ENCODE measurements at regions not wholly inside any gene's neighbourhood (a gene's known extent, or its start where the extent isn't known, plus 50 kb on each side); places are given as distances from the start of the nearest gene placed in this dataset.

- TF ChIP-seq CTCF (IDR thresholded peaks at IDR 0.05) (no peak), POLR2A (IDR thresholded peaks at IDR 0.05) (no peak)
- ATAC-seq (no peak), DNase-seq (no peak)
- Histone ChIP-seq H3K4me3 (no peak overlapping the region), H3K4me1 (no peaks in the 10 kb centered on the region), H3K36me3 (no peaks in the 10 kb centered on the region), H3K27me3 (no peaks in the 10 kb centered on the region), H3K27ac (no peak overlapping the region), H3K9me3 (no peaks in the 10 kb centered on the region)
- 67% methylated on average over 7 of the region's 9 CpGs for WGBS (ENCODE audit: insufficient coverage, low coverage, low lambda C conversion rate, missing lambda C conversion rate)
- intact Hi-C loops (cut with DNase I), result no loop called here
Measured at GRCh38 chr2:579351-579886, 97.8 kb downstream of the TMEM18 start.

GRCh38 chr2:576292-576691, 100.9 kb downstream of the TMEM18 start:
- no peaks in the 10 kb centered on the region for H3K9me3 ChIP-seq
- no peaks in the 10 kb centered on the region for H3K4me1 ChIP-seq
- no peak for TF ChIP-seq CTCF (IDR thresholded peaks at IDR 0.05)
- no peak for TF ChIP-seq POLR2A (IDR thresholded peaks at IDR 0.05)
- intact Hi-C loops (cut with DNase I), result no loop called here
- H3K27ac ChIP-seq, result no peak overlapping the region
- H3K27me3 ChIP-seq, result no peaks in the 10 kb centered on the region
- DNase-seq (no peak), ATAC-seq (no peak)
- H3K36me3 ChIP-seq, result no peaks in the 10 kb centered on the region
- no peak overlapping the region for H3K4me3 ChIP-seq

DNA sequence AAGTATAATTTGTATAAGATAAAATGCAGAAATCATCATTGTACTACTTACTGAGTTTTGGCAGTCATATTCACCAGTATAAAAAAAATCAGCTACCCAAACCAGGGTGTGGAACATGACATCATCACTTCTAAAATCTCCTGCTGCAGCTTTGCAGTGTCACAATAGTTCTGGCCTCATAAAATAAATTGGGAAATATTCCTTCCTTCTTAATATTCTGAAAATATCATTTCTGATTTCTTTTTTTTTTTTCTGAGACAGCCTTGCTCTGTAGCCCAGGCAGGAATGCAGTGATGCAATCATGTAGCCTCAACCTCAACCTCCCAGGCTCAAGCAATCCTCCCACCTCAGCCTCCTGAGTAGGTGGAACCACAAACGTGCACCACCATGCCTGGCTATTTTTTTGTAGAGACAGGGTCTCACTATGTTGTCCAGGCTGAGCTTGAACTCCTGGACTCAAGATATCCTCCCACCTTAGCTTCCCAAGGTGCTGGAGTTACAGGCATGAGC, 101.4 kb downstream of the TMEM18 start:
- Histone ChIP-seq H3K4me1 (no peaks in the 10 kb centered on the region), H3K27me3 (no peaks in the 10 kb centered on the region), H3K4me3 (no peak overlapping the region), H3K36me3 (no peaks in the 10 kb centered on the region), H3K27ac (no peak overlapping the region), H3K9me3 (no peaks in the 10 kb centered on the region)
- WGBS (ENCODE audit: insufficient coverage, low coverage, low lambda C conversion rate, missing lambda C conversion rate), result 36% methylated on average over 1 of the region's 1 CpG
- intact Hi-C loops (cut with DNase I), result no loop called here
- ATAC-seq (no peak), DNase-seq (peak in 1 of 3 donors; percentile 6)
- no peak for TF ChIP-seq CTCF (IDR thresholded peaks at IDR 0.05)
- no peak for TF ChIP-seq POLR2A (IDR thresholded peaks at IDR 0.05)

- peak in 1 of 3 donors; percentile 20 for DNase-seq
- intact Hi-C loops (cut with DNase I), result no loop called here
- Histone ChIP-seq H3K27me3 (no peaks in the 10 kb centered on the region), H3K27ac (no peak overlapping the region), H3K36me3 (no peaks in the 10 kb centered on the region), H3K9me3 (no peaks in the 10 kb centered on the region), H3K4me3 (no peak overlapping the region), H3K4me1 (no peaks in the 10 kb centered on the region)
- WGBS (ENCODE audit: insufficient coverage, low coverage, low lambda C conversion rate, missing lambda C conversion rate), result 53% methylated on average over 2 of the region's 14 CpGs
- ATAC-seq, result no peak
- TF ChIP-seq POLR2A (IDR thresholded peaks at IDR 0.05) (no peak), CTCF (IDR thresholded peaks at IDR 0.05) (no peak)
Measured at GRCh38 chr2:575030-575726, 102.0 kb downstream of the TMEM18 start.
